Right lobe of liver (tissue), 6 donors: ENCODE measurements at regions not wholly inside any gene's neighbourhood (a gene's known extent, or its start where the extent isn't known, plus 50 kb on each side); places are given as distances from the start of the nearest gene placed in this dataset.
A peak's percentile ranks its signal among the peaks of the same experiment; 100 is the strongest.

ENCODE experiments used
- ATAC-seq, 4 donors: fragments of 200-7000 bp; cut with Tn5 transposase; one replicate each; pipeline ENCODE4 v1.9.1; 2020; ENCODE audit warnings: mild to moderate bottlenecking in 4 of 4, moderate library complexity in 4 of 4
- DNase-seq, 3 donors: peaks; one replicate each; pipeline ENCODE4 v3.0.0-alpha.2; 2020
- H3K27ac ChIP-seq, 3 donors: fragments of 200-600 bp; one replicate each; pipeline ENCODE4 v1.8.0; 2022
- H3K27me3 ChIP-seq, 2 donors: fragments of 200-600 bp; one replicate each; pipeline ENCODE4 v1.8.0; 2022
- H3K36me3 ChIP-seq, 4 donors: fragments of 200-600 bp; sonication (generic) in 1 of 4; one replicate each; pipeline versions ENCODE4 v1.5.1 to v1.8.0; 2017 to 2022; ENCODE audit warnings: control low read depth in 1 of 4
- H3K4me1 ChIP-seq, 4 donors: fragments of 200-600 bp; sonication (generic) in 1 of 4; one replicate each; pipeline versions ENCODE4 v1.5.1 to v1.8.0; 2017 to 2022; ENCODE audit warnings: control low read depth in 1 of 4
- H3K4me3 ChIP-seq, 3 donors: fragments of 200-600 bp; one replicate each; pipeline ENCODE4 v1.8.0; 2022
- H3K9me3 ChIP-seq, 4 donors: fragments of 200-600 bp; sonication (generic) in 1 of 4; one replicate each; pipeline versions ENCODE4 v1.5.1 to v1.8.0; 2017 to 2022; ENCODE audit warnings: control low read depth in 1 of 4
- POLR2A ChIP-seq: fragments of 450-650 bp; IDR thresholded peaks from one replicate; pipeline ENCODE4 v1.6.1; 2017; ENCODE audit warnings: antibody characterized with exemption, mild to moderate bottlenecking
- WGBS: methylation state at CpG from one replicate; pipeline ENCODE4 v1.1.6; 2018; ENCODE audit warnings: low coverage, low lambda C conversion rate; ENCODE audit not compliant: insufficient coverage; ENCODE audit errors: missing lambda C conversion rate; 5-methylcytosine and 5-hydroxymethylcytosine counted together
- intact Hi-C, 2 donors: fragments of 100-400 bp; cut with DNase I; formaldehyde crosslinking; loops; one replicate each; pipeline versions ENCODE4 v1.11.2 to v1.14.1; 2022
- TF ChIP-seq, protein P1 (sequence below), 4 donors: fragments of 200-600 bp in 3 of 4; fragments of 450-650 bp in 1 of 4; IDR thresholded peaks; one replicate each; pipeline versions ENCODE4 v1.5.1 to v1.8.0; 2016 to 2022; ENCODE audit warnings: antibody characterized with exemption in 4 of 4, mild to moderate bottlenecking in 2 of 4
- donor health status: DM: no; HTN: yes; CAD: no.
- donor health status: DM: no; HTN: no; CAD: no.
- donor health status: DM: no; HTN: no; CAD: no.
- donor health status: DM: no; HTN: yes; CAD: no.
- donor health status: DM: no; HTN: yes; CAD: no.

DNA sequence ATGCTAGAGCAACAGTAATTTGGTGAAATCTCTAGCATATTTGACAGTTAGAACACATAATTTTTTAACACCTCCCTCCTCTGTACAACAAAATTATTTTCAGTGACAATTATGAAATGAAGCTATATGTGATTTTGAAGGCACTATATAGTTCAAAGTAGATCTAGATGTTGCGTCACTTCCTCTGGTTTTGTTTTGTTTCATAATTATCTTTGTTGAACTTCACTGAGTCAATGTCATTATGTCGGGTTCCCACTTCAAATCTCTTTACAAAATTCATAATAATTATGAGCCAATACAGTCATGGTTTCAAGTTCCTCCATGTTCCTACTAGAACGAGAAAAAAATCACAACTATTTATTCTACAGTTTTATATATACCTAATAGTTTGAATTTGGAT, 254.8 kb upstream of the PLXNA2 start:
- 49% methylated on average over 3 of the region's 3 CpGs for WGBS
- Histone ChIP-seq H3K36me3 (no peaks in the 10 kb centered on the region), H3K9me3 (no peaks in the 10 kb centered on the region), H3K27ac (no peak overlapping the region), H3K4me3 (no peak overlapping the region), H3K4me1 (peaks cover 0 to 4% (median 0%) of the 10 kb centered on the region in 4 donors), H3K27me3 (no peaks in the 10 kb centered on the region)
- no peak for TF ChIP-seq POLR2A
- TF ChIP-seq, protein P1, sequence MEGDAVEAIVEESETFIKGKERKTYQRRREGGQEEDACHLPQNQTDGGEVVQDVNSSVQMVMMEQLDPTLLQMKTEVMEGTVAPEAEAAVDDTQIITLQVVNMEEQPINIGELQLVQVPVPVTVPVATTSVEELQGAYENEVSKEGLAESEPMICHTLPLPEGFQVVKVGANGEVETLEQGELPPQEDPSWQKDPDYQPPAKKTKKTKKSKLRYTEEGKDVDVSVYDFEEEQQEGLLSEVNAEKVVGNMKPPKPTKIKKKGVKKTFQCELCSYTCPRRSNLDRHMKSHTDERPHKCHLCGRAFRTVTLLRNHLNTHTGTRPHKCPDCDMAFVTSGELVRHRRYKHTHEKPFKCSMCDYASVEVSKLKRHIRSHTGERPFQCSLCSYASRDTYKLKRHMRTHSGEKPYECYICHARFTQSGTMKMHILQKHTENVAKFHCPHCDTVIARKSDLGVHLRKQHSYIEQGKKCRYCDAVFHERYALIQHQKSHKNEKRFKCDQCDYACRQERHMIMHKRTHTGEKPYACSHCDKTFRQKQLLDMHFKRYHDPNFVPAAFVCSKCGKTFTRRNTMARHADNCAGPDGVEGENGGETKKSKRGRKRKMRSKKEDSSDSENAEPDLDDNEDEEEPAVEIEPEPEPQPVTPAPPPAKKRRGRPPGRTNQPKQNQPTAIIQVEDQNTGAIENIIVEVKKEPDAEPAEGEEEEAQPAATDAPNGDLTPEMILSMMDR (IDR thresholded peaks at IDR 0.05), result no peak
- intact Hi-C loops, result no loop called here
- DNase-seq (no peak), ATAC-seq (no peak)

DNA sequence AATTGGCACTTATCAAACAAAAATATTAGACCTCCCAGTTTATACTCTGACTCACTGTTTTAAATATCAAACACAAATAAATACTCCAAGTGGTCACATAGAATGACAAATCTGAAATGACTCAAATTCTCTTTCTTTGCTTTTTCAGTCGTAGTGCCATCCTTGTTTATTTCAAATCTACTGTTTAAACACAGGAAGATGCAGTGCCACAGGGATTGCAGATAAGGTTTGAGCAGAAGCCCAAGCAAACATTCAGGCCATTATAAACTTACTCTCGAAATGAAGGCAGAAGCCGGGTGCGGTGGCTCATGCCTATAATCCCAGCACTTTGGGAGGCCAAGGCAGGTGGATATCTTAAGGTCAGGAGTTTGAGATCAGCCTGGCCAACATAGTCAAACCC, 255.4 kb upstream of the PLXNA2 start:
- peaks cover 0 to 4% (median 0%) of the 10 kb centered on the region in 4 donors for H3K4me1 ChIP-seq
- H3K27ac ChIP-seq, result no peak overlapping the region
- H3K27me3 ChIP-seq, result no peaks in the 10 kb centered on the region
- peak; percentile 79 to 87 (median 83) for ATAC-seq
- DNase-seq, result no peak
- WGBS, result 28% methylated on average over 4 of the region's 4 CpGs
- H3K4me3 ChIP-seq, result no peak overlapping the region
- no peaks in the 10 kb centered on the region for H3K36me3 ChIP-seq
- H3K9me3 ChIP-seq, result no peaks in the 10 kb centered on the region
- TF ChIP-seq, protein P1 (IDR thresholded peaks at IDR 0.05), result no peak
- no peak for TF ChIP-seq POLR2A
- intact Hi-C loops, result no loop called here

DNA sequence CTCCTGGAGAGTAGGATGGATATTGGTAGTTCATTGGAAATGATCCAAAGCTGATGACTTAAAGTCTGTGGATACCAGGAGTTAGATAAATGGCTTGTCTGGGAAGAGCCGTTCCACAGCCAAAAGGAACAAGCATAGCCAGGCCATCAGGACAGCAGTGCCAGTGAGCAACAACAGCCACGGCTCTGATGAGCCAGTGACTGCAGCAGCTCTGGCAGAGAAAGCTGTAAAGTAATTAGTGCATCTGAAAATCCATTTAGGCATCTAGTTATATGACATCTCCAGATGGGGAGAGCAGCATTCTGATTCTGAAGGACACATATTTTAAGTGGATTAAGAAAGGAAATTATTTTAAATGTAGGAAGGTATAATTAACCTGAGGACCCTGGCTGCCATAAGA, 256.2 kb upstream of the PLXNA2 start:
- peaks cover 0 to 4% (median 0%) of the 10 kb centered on the region in 4 donors for H3K4me1 ChIP-seq
- 54% methylated on average over 2 of the region's 2 CpGs for WGBS
- no peak for DNase-seq
- ATAC-seq, result peak in 1 of 4 donors; percentile 15
- H3K9me3 ChIP-seq, result no peaks in the 10 kb centered on the region
- TF ChIP-seq, protein P1 (IDR thresholded peaks at IDR 0.05), result no peak
- no peak for TF ChIP-seq POLR2A
- H3K36me3 ChIP-seq, result no peaks in the 10 kb centered on the region
- H3K27me3 ChIP-seq, result no peaks in the 10 kb centered on the region
- H3K27ac ChIP-seq, result no peak overlapping the region
- intact Hi-C loops, result no loop called here
- no peak overlapping the region for H3K4me3 ChIP-seq

GRCh38 chr1:208501542-208501941, 257.4 kb upstream of the PLXNA2 start:
- H3K27me3 ChIP-seq, result no peaks in the 10 kb centered on the region
- intact Hi-C loops, result no loop called here
- H3K36me3 ChIP-seq, result no peaks in the 10 kb centered on the region
- peaks cover 0 to 4% (median 0%) of the 10 kb centered on the region in 4 donors for H3K4me1 ChIP-seq
- ATAC-seq, result peak in 3 of 4 donors; percentile 60 to 78 (median 68)
- TF ChIP-seq, protein P1 (IDR thresholded peaks at IDR 0.05), result no peak
- no peak for TF ChIP-seq POLR2A
- WGBS, result 0% methylated on average over 2 of the region's 2 CpGs
- no peaks in the 10 kb centered on the region for H3K9me3 ChIP-seq
- no peak for DNase-seq
- no peak overlapping the region for H3K4me3 ChIP-seq
- H3K27ac ChIP-seq, result no peak overlapping the region

- ATAC-seq (no peak), DNase-seq (no peak)
- Histone ChIP-seq H3K9me3 (no peaks in the 10 kb centered on the region), H3K36me3 (no peaks in the 10 kb centered on the region), H3K4me3 (no peak overlapping the region), H3K27ac (no peak overlapping the region), H3K27me3 (no peaks in the 10 kb centered on the region), H3K4me1 (peaks cover 0 to 4% (median 0%) of the 10 kb centered on the region in 4 donors)
- intact Hi-C loops, result no loop called here
- TF ChIP-seq, protein P1 (IDR thresholded peaks at IDR 0.05), result no peak
- no peak for TF ChIP-seq POLR2A
- 77% methylated on average over 8 of the region's 8 CpGs for WGBS
Observed at GRCh38 chr1:208503787-208504186, 259.6 kb upstream of the PLXNA2 start.
